Sigmoid colon (tissue), 6 donors: ENCODE measurements at regions not wholly inside any gene's neighbourhood (a gene's known extent, or its start where the extent isn't known, plus 50 kb on each side); places are given as distances from the start of the nearest gene placed in this dataset.

ENCODE experiments used
- DNase-seq: peaks from one replicate; pipeline ENCODE4 v3.0.0-alpha.2; 2019
- H3K27ac ChIP-seq, 4 donors: fragments of 200-600 bp; sonication (generic); one replicate each; pipeline ENCODE4 v1.5.1; 2016 to 2019; ENCODE audit warnings: mild to moderate bottlenecking in 1 of 4
- H3K27me3 ChIP-seq, 3 donors: fragments of 200-600 bp; sonication (generic); one replicate each; pipeline ENCODE4 v1.5.1; 2019; ENCODE audit warnings: mild to moderate bottlenecking in 1 of 3
- H3K36me3 ChIP-seq, 4 donors: fragments of 200-600 bp; sonication (generic); one replicate each; pipeline ENCODE4 v1.5.1; 2016 to 2019
- H3K4me1 ChIP-seq, 4 donors: fragments of 200-600 bp; sonication (generic); one replicate each; pipeline ENCODE4 v1.5.1; 2017 to 2019
- H3K4me3 ChIP-seq, 4 donors: fragments of 200-600 bp; sonication (generic); one replicate each; pipeline ENCODE4 v1.5.1; 2017 to 2019; ENCODE audit warnings: mild to moderate bottlenecking in 2 of 4, moderate library complexity in 1 of 4
- H3K9me3 ChIP-seq, 4 donors: fragments of 200-600 bp in 3 of 4; sonication (generic) in 3 of 4; one replicate each; pipeline versions ENCODE4 v1.5.1 to v1.6.1; 2013 to 2019
- EP300 ChIP-seq, 4 donors: sonication (generic); formaldehyde crosslinking; IDR thresholded peaks; one replicate each; pipeline ENCODE4 v1.6.1; 2017; ENCODE audit warnings: antibody characterized with exemption in 4 of 4
- POLR2A ChIP-seq, 2 donors: fragments of 450-650 bp; IDR thresholded peaks; one replicate each; pipeline ENCODE4 v1.6.1; 2016; ENCODE audit warnings: antibody characterized with exemption in 2 of 2, mild to moderate bottlenecking in 2 of 2, moderate library complexity in 2 of 2
- POLR2AphosphoS5 ChIP-seq, 4 donors: sonication (generic); formaldehyde crosslinking; IDR thresholded peaks; one replicate each; pipeline ENCODE4 v1.6.1; 2017; ENCODE audit warnings: antibody characterized with exemption in 4 of 4
- WGBS, 2 donors: extraction: QIAGEN DNeasy Blood & Tissue Kit; methylation state at CpG; one replicate each; pipeline ENCODE4 v1.1.7; 2013; 5-methylcytosine and 5-hydroxymethylcytosine counted together
- intact Hi-C: fragments of 100-400 bp; cut with DNase I; formaldehyde crosslinking; loops from one replicate; pipeline ENCODE4 v1.15.1; 2023
- TF ChIP-seq, protein P1 (sequence below), 4 experiments: fragments of 450-650 bp in 3 of 4; fragments of 200-600 bp in 1 of 4; IDR thresholded peaks; one replicate each; pipeline ENCODE4 v1.5.1; 2016 to 2019; ENCODE audit warnings: antibody characterized with exemption in 4 of 4, mild to moderate bottlenecking in 3 of 4, moderate library complexity in 2 of 4
- donor health status: healthy with polysubstance abuse.
- donor health status: healthy.

DNA sequence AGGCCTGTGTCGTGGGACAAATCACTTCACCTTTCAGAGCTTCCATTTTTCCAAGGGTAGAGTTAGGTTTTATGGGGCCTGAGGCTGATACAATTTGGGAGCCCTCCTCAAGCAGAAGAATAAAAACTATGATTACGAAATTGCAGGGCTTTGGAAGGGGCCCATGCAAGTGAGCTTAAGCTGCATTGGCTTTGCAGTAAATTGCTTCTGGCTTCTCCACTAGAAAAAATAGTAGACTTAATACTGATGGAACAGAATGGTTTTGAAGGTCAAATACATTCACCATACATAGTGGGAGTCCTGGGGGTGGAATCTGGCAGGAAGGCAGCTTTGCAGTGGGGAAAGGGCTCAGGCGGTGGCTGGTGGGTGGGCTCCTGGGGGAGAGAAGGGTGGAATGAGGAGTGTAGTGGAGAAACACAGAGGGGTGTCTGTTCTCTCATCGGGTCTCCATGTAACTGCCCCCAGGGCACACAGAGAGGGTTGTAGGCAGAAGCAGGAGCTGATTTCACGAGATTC is 55.9 kb upstream of the RNF24 start:
- DNase-seq: peak; percentile 50
- no peak overlapping the region for H3K4me3 ChIP-seq
- intact Hi-C loops: no loop called here
- H3K27ac ChIP-seq: peak overlapping the region in 1 of 4 donors; percentile 12
- H3K27me3 ChIP-seq: no peaks in the 10 kb centered on the region
- TF ChIP-seq EP300 (IDR thresholded peaks at IDR 0.05) (no peak), POLR2AphosphoS5 (IDR thresholded peaks at IDR 0.05) (no peak), POLR2A (IDR thresholded peaks at IDR 0.05) (no peak)
- TF ChIP-seq, protein P1, sequence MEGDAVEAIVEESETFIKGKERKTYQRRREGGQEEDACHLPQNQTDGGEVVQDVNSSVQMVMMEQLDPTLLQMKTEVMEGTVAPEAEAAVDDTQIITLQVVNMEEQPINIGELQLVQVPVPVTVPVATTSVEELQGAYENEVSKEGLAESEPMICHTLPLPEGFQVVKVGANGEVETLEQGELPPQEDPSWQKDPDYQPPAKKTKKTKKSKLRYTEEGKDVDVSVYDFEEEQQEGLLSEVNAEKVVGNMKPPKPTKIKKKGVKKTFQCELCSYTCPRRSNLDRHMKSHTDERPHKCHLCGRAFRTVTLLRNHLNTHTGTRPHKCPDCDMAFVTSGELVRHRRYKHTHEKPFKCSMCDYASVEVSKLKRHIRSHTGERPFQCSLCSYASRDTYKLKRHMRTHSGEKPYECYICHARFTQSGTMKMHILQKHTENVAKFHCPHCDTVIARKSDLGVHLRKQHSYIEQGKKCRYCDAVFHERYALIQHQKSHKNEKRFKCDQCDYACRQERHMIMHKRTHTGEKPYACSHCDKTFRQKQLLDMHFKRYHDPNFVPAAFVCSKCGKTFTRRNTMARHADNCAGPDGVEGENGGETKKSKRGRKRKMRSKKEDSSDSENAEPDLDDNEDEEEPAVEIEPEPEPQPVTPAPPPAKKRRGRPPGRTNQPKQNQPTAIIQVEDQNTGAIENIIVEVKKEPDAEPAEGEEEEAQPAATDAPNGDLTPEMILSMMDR (IDR thresholded peaks at IDR 0.05): no peak
- no peaks in the 10 kb centered on the region for H3K9me3 ChIP-seq
- no peaks in the 10 kb centered on the region for H3K36me3 ChIP-seq
- peaks cover 0 to 6% (median 3%) of the 10 kb centered on the region in 4 donors for H3K4me1 ChIP-seq
- 82 to 86% methylated on average over 5 of the region's 5 CpGs for WGBS, 2 donors

DNA sequence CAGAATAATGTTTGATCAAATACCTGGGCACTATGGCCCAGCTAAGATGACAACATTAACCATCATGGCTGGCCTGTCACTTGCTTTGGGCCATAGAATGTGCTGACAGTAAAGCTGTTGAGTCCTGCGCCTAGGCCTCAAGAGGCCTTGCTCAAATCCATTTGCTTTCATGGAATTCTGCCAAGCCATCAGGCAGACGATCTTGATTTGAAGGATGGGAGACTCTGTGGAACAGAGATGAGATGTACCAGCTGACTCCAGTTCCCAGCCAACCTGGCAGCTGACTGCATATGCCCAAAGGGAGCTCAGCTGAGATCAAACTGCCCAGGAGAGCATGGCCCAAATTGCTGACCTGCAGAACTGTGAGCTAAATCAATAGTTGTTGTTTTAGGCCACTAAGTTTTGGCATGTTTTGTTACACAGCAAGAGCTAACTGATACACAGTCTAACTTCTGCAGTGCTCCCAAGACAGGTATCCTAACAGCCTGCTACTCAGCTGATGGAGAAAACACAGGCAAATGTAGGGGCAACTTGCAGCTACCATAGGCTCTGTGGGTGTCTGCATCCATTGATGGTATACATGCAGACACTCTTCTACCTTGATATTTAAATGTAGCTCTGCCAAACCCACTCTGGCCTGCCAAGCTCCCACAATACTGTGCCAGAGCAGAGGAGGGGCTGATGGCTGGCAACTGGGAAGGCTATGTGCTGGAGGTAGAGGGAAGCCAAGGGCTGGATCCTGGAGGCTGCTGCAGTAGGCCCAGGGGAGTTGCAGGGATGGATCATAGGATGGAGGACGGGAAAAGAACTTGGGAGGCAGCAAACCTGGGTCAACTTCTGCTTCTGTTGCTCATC is 55.2 kb upstream of the RNF24 start:
- Histone ChIP-seq H3K4me1 (peaks cover 0 to 12% (median 0%) of the 10 kb centered on the region in 4 donors), H3K4me3 (no peak overlapping the region), H3K9me3 (no peaks in the 10 kb centered on the region), H3K27me3 (no peaks in the 10 kb centered on the region), H3K27ac (peak overlapping the region in 2 of 4 donors; percentile 12 to 35), H3K36me3 (no peaks in the 10 kb centered on the region)
- no peak for TF ChIP-seq POLR2A (IDR thresholded peaks at IDR 0.05)
- TF ChIP-seq, protein P1 (IDR thresholded peaks at IDR 0.05): no peak
- TF ChIP-seq POLR2AphosphoS5 (IDR thresholded peaks at IDR 0.05): no peak
- TF ChIP-seq EP300 (IDR thresholded peaks at IDR 0.05): no peak
- DNase-seq: peak; percentile 57
- 83 to 87% methylated on average over 3 of the region's 3 CpGs for WGBS, 2 donors
- intact Hi-C loops: no loop called here

DNA sequence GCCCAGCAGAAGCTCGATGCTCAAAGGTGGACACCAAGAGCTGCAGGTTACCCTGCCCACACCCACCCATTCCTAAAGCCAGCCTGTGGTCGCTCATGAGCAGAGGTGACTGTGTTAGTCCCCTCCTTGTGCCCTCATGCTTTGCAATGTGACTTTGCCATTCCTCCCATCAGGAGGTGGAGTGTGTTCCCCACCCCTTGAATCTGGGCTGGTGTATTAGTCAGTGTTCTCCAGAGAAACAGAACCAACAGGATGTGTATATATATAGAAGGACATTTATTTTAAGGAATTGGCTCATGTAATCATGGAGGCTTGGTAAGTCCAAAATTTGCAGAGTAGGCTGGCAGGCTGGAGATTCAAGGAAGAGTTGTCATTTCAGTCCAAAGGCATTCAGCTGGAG is 54.4 kb upstream of the RNF24 start:
- Histone ChIP-seq H3K4me1 (peaks cover 0 to 20% (median 6%) of the 10 kb centered on the region in 4 donors), H3K4me3 (no peak overlapping the region), H3K9me3 (no peaks in the 10 kb centered on the region), H3K27me3 (no peaks in the 10 kb centered on the region), H3K36me3 (no peaks in the 10 kb centered on the region), H3K27ac (peak overlapping the region in 1 of 4 donors; percentile 35)
- 91 to 92% methylated on average over 2 of the region's 2 CpGs for WGBS, 2 donors
- DNase-seq: no peak
- TF ChIP-seq POLR2AphosphoS5 (IDR thresholded peaks at IDR 0.05) (no peak), POLR2A (IDR thresholded peaks at IDR 0.05) (no peak), EP300 (IDR thresholded peaks at IDR 0.05) (no peak)
- TF ChIP-seq, protein P1 (IDR thresholded peaks at IDR 0.05): no peak
- intact Hi-C loops: no loop called here

DNA sequence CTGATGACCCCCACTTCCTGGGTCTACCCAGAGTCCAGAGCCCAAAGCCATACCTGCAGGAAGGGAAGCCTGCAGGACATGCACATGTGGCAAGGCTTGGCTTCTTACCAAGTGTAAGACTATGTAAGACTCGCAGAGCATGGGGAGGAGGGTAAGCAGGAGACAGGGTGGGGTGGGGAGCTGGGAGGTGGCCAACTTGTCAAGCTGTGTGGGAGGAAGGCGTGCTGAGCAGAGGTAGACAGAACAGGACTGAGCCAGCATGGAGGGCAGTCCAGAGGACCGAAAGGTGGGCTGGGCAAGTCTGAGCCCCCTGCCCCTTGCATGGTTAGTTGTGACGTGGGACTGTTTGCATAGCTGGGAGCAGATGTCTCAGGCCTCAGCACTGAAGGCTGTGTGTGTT is 53.4 kb upstream of the RNF24 start:
- intact Hi-C loops: no loop called here
- 20 to 59% methylated on average over 4 of the region's 4 CpGs for WGBS, 2 donors
- H3K4me1 ChIP-seq: peaks cover 0 to 30% (median 16%) of the 10 kb centered on the region in 4 donors
- no peaks in the 10 kb centered on the region for H3K9me3 ChIP-seq
- TF ChIP-seq, protein P1 (IDR thresholded peaks at IDR 0.05): no peak
- TF ChIP-seq POLR2AphosphoS5 (IDR thresholded peaks at IDR 0.05) (no peak), POLR2A (IDR thresholded peaks at IDR 0.05) (no peak), EP300 (IDR thresholded peaks at IDR 0.05) (no peak)
- no peak overlapping the region for H3K4me3 ChIP-seq
- peak; percentile 45 for DNase-seq
- no peaks in the 10 kb centered on the region for H3K36me3 ChIP-seq
- no peak overlapping the region for H3K27ac ChIP-seq
- H3K27me3 ChIP-seq: no peaks in the 10 kb centered on the region
